Fibroblast of skin of right biceps (primary cell): ENCODE measurements at regions not wholly inside any gene's neighbourhood (a gene's known extent, or its start where the extent isn't known, plus 50 kb on each side); places are given as distances from the start of the nearest gene placed in this dataset.
A peak's percentile ranks its signal among the peaks of the same experiment; 100 is the strongest.

Experiments used
- DNase-seq: peaks from one replicate; pipeline ENCODE4 v3.0.0-alpha.2; 2013

DNA sequence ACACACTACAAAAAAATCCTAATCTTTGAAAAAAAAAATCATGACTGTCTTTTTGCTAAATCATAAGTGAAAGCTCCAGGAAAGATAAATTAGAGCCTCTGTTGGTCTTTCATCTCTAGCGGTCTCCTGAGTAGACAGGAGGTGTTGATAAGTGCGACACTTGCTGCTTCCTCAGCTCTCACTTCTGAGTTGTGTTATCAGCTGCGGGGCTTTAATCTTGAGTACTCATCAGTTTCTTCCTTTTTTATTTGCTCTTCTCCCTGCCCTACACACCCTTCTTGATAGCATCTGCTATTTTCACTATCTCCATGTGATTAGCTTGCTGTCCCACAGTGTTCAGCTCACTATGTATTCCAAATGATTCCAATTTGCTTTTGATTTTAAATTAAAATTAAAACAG, 1449.2 kb downstream of the C4orf33 start:
- no peak for DNase-seq

DNA sequence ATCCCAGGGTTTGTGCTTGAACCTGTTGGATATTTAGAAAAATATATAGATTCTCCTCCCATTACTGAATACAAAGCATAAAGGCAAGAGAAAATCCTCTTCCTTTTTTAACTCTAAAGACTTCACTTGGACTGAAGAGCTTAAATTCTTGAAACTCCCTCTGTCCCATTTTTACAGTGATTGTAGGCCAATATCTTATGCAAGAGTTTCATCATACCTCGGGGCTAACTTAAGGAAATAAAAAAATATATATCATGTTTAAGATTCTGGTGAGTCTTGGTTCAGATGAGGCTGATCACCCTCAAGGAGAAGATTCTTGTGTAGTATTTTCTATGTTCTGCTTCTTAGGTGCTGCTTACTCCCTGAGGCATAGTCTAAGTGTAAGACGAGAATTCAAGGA, 1449.6 kb downstream of the C4orf33 start:
- DNase-seq: no peak

DNA sequence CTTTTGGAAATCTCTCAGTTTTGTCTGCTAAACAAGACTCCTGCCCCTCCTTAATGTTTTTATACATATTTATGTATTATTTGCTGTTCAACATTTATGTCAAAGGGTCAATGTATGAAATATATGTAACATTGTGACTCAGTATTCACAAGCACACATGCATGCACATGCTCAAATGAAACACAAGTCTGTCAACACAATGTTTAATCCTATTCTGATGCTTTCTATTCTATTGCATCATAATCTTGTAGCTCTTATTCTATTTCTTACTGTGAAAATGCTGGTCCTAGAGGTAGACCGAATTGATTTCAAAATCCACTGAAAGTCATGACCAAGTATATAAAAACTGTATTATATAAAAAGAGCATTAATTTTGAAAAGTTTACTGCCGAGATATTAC, 1463.3 kb downstream of the C4orf33 start:
- no peak for DNase-seq

DNA sequence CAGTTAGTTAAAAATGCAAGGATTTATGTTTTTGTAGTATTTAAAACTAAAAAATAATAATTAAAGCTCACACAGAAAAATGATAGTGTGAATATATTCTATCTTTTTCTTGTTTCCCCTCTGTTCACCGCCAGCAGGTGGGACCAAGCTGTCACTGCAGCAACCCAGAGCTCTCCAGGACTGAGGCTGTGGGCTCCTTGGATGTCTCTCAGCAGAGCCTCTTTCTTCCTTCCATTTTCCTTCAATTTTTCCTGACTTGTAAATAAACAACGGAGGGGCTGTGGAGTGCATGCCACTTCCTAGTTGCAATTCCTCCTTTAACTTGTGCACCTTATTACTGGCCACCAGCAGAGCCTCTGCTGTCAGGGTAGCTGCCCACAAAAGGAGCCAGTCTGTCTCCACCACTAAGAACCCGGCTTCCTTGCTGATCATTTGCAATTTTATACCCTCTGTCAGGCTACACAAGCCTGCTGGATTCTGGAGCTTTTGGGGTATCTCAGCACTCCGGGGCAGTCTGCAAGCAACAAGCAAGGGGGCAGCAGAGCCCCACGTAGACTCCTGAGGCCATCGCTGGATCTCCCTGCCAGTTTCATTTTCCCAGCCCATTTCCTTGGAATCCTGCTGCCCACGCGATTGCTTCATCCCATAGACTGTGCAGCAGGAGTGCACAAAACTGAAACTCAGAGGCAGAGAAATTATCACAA, 1467.4 kb downstream of the C4orf33 start:
- peak; percentile 73 for DNase-seq

DNA sequence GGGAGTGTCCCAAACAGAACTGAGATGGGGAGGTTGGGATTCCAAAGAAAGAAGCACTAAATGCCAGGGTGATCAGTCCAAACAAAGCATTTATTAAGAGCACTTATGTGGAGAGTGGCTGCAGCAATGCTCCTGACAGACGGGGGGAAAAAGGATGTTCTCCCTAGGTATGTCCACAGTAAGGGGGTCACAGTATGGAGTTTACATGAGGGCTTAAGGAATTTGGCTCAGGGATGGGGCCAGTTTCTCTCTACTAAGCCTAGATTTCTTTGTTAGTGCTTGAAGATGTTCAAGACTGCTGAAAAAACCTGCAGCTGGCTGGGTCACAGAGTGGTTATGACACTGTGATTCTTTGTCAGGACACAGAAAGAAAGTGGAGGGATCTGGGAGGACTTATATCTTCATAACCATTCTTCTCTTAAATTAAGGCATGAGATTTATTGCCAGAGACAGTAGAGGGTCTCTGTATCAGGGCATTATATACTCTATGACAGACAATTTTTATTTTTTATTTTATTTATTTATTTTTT, 1468.0 kb downstream of the C4orf33 start:
- no peak for DNase-seq

DNA sequence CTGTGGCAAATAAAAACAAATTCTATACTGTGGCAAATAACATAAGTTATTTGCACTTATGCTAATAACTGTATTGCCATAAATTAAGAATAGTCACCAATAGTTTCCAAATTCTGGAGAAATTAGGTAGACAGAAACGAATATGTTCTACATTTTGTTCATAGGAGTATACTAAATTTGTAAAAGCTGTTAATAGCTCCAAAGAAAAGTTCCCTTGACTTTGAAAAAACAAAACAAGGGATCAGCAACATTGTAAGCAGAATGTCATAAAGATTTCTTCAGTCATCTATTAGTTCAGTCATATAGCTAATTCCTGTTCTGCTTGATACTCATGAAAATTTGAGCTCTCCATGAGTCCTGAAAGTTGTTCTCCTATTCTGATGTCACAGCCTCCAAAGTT, 1472.8 kb downstream of the C4orf33 start:
- DNase-seq: no peak

DNA sequence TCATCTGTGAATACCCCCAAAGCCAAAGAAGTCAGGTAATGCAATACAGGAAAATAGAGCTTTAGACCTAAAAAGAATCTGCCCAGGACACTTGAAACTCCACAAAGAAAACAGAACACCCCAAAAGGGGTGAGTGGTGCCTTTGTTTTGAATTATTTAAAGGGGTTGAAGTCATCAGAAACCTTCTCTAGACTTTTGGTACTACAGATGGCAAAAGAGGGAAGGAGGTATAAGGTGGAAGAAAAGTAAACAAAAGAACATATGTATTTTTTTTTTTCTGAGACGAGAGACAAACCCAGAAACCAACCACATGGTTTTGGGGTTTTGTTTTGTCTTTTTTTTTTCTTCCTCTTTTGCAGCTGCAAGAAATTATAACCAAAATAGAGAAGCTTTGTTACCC, 1477.8 kb downstream of the C4orf33 start:
- DNase-seq: no peak

DNA sequence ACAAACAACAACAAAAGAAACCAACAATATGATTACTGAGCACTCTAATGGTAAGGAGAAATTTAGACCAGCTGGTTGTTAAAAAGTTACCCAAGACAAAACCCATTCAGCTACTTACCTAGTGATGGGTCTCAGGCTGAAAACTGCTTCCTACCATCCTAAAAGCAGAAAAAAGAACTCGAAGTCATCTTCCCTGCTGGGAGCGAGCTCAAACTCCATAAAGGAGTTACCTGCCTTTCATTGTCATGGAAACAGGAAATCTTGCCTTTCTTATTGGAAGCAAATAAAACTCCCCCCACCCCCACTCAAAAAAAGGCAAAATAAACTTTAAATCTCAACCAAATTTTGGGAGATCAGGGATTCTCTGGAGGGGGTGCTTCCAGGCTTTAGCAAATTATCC, 1478.3 kb downstream of the C4orf33 start:
- DNase-seq: no peak

DNA sequence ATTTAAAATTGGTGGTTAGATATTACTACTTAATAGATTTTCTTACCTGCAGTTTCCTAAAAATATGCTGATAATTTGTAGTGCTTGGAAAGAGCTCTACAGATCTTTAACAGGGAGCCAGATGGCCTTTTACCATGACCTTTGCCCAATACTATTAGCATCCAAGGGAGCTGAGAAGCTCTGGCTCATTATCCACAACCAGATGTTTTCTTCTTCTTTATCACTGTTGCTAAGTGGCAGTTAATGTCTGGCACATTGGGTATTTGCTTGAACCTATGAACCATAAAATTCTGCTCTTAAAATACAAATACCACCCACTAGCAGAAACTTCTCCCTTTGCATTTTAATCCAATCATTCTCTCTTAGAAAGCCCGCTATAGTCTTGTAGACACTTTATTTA, 1480.3 kb downstream of the C4orf33 start:
- no peak for DNase-seq

DNA sequence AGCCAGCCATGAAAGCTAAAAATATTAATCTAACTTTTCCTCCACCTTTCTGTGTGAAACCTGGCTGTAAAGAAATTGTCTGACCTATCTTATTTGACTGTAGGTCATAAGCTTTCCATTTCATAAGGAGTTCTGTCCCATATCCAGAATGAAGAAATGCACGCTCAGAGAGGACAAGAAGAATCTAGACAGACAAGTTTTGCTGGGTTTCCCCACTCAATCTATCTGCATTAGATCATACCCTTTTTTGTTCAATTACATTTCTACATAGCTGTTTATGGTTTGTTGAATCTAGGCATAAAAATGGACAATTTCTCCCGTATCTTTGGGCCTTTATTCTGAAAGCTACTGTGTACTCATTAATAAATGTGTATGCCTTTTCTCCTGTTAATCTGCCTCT, 1495.1 kb downstream of the C4orf33 start:
- no peak for DNase-seq

DNA sequence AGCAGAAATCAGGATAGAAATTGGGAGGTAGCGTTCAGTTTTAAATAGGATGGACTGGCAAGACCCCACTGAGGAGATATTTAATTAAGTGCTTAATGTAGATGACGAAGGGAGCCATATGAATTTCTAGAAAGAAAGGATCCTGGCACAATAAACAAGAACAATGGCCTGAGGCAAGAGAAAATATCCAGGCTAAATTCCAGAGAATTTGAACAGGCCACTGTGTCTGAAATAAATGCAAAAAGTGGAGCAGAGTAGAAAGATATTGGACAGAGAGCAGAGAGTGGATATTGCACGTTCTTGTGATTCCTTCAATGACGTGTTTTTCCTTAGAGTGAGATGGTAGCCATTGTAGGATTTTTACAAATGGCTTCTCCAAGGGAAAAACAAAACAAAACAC, 1504.8 kb downstream of the C4orf33 start:
- DNase-seq: no peak

DNA sequence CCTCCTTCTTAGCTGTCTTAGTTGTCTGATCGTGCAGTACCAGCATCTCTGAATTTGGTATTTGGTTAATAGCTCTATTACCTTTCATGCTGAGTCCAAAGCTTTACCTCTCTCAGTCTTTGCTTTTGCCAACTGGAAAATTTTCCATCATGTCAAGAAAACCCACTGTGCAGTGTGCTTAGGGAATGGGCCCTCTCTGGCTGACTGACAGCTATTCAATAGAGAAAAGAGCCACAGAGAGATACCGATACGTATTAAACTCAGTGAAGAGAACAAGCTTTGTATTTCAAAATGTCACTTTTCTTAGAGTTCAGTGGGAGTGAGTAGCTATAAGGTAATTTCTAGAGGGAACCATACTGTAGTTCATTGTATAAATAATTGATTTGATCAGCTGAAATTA, 1507.1 kb downstream of the C4orf33 start:
- no peak for DNase-seq

DNA sequence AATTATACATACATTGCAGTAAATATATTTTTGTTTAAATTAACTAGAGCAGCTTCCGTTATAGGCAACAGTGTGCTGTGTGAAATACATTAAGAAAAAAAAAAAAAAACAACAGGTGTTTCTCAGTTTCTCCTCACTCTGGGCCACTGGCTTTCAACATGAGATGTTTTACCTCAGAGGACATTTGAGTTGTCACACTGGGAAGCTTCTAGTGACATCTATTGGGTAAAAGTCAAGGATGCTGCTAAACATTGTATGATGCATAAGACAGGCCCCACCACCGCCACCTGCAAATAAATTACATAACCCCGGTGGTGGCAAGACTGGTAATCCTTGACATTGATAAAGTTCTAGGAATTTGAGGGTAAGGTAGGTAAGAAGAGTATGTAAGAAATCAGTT, 1512.2 kb downstream of the C4orf33 start:
- DNase-seq: no peak

DNA sequence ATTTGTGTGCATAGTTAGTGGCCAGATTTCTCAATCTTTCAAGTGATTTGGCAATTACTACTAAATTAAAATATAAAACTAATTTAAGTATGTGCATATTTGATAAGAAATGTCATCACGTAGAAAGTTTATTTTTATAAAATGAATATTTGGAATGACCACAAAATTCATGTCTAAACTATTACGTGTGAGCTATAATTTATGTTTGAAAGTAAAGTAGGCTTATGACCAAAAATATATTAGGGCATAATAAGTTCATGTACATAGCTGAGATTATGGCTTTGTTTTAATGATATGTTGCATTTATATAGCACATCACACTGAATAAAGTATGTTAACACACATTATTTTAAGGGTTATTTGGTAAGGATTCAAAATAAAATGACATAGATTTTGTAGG, 1532.6 kb downstream of the C4orf33 start:
- DNase-seq: no peak

DNA sequence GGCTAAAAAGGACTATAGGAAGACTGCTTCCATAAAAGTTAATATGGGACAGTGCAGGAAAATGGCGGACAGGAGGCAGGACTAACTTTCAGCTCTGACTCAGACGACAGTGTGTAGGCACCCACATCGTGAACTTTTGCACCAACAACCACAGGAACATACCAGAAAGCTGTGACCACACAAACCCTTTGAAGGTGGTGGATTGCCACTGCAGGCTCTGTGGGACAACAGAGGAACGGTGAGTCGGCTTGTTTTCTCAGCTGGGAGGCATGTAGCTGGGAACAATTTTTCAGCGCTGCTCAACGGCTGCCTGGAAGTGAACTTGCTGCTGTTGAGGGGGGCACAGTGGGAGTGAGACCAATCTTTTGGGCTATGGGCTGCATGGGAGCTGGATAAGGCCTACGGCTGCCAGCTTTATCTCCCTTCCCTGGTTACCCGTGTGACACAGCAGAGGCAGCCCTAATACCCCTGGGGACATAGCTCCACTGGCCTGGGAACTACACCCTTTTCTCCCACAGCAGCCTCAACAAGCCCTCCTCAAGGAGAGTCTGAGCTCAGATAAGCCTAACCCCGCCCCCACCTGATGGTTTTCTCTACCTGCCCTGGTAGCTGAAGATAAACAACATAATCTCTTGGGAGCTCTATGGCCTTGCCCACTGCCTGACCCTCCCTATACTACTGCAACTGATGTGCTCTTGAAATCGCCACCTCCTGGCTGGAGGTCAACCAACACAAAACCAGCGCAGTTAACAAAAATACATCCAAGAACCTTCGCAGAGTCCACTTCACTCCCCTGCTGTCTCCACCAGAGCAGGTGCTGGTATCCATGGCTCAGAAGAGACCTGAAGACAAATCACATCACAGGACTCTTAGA, 1537.0 kb downstream of the C4orf33 start:
- DNase-seq: peak; percentile 2

DNA sequence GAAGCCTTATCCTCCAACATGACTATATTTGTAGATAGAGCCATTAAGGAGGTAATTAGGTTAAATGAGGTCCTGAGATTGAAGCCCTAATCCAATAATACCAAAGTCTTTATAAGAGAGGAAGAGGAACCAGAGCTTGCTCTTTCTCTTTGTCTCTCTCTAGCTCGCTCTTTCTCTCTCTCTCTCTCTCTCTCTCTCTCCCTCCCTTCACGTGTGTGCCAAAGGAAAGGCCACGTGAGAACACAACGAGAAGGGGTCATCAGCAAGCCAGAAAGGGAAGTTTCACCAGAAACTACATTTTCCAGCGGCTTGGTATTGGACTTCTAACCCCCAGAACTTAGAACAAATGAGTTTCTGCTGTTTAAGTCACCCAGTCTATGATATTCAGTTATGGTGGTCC, 1540.5 kb downstream of the C4orf33 start:
- no peak for DNase-seq

DNA sequence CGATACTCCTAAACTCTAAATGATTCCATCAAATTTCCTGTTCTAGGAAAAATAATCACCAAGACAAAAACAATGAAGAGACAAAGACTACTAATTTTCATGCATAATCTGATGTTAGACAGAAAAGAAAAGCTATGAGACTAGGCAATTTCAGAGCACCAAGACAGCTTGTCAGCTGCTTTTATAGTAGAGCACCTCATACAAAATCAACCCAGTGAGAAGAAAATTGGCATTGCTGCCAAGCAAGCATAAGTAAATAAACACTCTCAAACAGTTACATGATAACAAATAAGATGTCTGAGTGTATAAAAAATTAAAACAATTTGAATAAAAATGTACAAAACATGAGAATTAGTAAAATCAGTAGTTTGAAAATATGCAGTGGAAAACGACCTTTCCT, 1544.6 kb downstream of the C4orf33 start:
- DNase-seq: no peak

DNA sequence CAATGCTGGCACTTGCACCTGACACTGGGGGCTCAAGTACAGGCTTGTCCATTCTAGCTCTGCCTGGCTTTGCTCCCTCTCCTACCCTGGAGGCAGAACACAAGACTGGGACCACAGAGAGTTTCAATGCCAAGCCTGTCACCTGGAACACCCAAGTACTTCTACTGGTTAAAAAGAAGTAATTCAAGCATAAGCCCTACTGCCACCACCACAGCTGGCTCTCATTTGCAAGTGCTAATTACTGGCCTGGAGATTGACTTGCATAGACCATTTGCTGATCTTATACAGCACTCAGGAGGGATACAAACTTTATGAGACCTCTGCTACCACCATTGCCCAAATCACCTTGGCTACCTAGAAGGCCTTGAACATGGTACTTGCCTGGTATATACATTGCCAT, 1550.9 kb downstream of the C4orf33 start:
- DNase-seq: no peak

DNA sequence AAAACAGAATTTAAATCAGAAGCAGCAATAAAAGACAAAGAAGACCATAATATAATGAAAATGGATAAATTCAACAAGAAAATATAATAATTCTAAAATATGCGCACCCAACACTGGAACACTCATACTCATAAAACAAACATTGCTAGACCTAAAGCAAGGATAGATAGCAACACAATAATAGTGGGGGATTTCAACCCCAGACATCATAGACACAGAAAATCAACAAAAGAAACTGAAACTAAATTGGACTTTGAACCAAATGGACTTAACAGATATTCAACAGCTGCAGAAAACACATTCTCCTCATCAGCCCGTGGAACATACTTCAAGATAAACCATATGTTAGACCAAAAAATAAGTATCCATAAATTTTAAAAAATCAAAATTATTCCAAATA, 1552.6 kb downstream of the C4orf33 start:
- DNase-seq: no peak

DNA sequence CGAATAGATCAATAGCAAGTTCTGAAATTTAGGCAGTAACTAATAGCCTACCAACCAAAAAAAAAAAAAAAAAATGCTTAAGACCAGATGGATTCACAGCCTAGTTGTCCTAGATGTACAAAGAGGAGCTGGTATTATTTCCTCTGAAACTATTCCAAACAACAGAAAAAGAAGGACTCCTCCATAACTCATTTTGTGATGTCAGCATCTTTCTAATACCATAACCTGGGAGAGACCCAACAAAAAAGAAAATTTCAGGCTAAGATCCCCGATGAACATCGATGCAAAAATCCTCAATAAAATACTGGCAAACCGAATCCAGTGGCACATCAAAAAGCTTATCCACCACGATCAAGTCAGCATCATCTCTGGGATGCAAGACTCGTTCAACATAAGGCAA, 1557.9 kb downstream of the C4orf33 start:
- DNase-seq: no peak

DNA sequence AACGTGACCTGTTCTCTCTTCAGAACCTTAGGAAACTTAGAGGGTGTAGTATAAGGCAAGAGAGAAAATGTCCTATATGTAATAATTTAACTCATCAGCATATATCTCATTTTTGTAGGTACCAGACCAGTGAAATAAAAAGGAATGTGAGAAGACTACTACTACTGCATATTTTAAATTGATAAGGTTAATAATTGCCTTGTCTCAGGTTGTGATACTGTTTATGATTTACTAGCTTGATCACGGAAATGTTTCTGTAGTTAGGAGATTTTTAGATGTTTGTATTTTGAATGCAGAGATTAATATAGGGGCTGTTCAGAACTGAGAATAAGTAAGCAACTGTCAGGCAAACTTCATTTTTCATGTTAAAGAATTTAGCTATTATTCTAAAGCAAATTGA, 1563.4 kb downstream of the C4orf33 start:
- DNase-seq: no peak

DNA sequence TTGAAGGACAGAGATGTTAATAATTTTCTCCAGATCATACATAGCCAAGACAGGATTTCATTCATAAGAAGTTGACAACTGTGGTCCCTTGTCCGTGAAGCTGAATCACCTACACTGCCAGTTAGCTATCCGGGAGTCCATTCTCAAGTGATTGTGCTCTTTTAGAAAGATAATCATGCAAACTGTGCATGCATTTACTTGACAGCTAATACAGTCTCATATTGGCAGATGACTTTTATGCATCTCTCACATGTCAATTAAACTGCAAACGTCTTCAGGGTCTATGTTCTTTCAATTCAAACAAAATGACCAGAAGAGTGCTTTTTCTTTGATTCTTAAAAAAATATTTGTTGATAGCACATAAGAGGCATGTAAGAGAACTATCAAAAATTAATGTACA, 1572.9 kb downstream of the C4orf33 start:
- no peak for DNase-seq

DNA sequence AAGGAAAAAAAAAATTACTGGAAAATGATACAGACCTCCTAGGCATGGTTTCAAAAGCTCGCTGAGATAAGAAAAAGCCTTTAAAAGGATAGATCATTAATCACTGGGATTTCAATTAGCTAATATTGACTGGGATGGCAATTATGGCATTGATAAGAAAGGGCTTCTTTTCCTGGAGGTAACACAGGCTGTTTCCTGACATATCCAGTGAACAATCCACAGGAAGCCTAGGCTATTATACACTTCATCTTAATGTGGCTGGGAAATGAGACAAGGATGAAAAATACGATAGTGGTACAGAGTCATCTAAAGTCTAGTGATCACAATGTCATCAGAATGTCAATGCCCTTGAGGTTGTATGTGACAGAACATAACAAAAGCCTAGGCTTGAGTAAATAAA, 1579.3 kb downstream of the C4orf33 start:
- no peak for DNase-seq

DNA sequence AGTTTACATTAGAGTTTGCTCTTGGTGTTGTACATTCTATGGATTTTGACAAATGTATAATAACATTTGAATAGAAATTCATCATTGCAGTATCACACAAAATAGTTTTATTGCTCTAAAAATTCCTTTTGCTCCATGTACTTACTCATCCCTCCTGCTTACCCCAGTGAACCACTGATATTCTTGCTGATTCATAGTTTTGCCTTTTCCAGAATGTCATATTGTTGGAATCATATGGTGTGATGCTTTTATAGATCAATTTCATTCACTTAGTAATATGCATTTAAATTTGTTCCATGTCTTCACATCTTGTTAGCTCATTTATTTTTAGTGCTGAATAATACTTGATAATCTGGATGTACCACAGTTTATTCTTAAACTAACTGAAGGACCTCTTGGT, 1593.2 kb downstream of the C4orf33 start:
- DNase-seq: peak; percentile 68
